Panc1 (cell line): ENCODE measurements at regions not wholly inside any gene's neighbourhood (a gene's known extent, or its start where the extent isn't known, plus 50 kb on each side); places are given as distances from the start of the nearest gene placed in this dataset.

Source experiments
- ATAC-seq: fragments of 200-7000 bp; cut with Tn5 transposase; 2 replicates; pipeline ENCODE4 v1.9.1; 2020; ENCODE audit warnings: mild to moderate bottlenecking, moderate library complexity
- BruUV-seq: library from RNA; stranded (reverse); fragments of 400-500 nt; replicated peaks from 2 replicates; lab custom pipeline; 2021; lab: Mats Ljungman, UMichigan
- CTCF ChIA-PET: fragments of 300-600 bp; sonication (Branson Sonifier 250); formaldehyde crosslinking; loops from one replicate; lab custom pipeline; 2022; ENCODE audit warnings: antibody characterized with exemption; lab: Charles Lee
- POLR2A ChIA-PET: fragments of 300-600 bp; sonication (Branson Sonifier 250); formaldehyde crosslinking; loops from one replicate; lab custom pipeline; 2022; ENCODE audit warnings: antibody characterized with exemption; lab: Charles Lee
- DNase-seq: peaks from one replicate; pipeline ENCODE4 v3.0.0-alpha.2; 2010; ENCODE audit warnings: low read depth, low spot score
- H3K27ac ChIP-seq: 2 replicates; pipeline ENCODE4 v1.5.1; 2011; ENCODE audit warnings: mild to moderate bottlenecking, low read length, inconsistent platforms
- H3K27me3 ChIP-seq: fragments of 200-500 bp; sonication (Bioruptor generic); 2 replicates; pipeline ENCODE4 v1.6.0; 2014; ENCODE audit warnings: low read length, inconsistent platforms; ENCODE audit not compliant: control insufficient read depth, insufficient read depth
- H3K36me3 ChIP-seq: fragments of 200-500 bp; sonication (Bioruptor generic); 2 replicates; pipeline ENCODE4 v1.5.1; 2014; ENCODE audit warnings: inconsistent platforms, mild to moderate bottlenecking, low read length, moderate library complexity; ENCODE audit not compliant: control insufficient read depth, insufficient read depth
- H3K4me1 ChIP-seq: 2 replicates; pipeline ENCODE4 v1.5.1; 2011; ENCODE audit warnings: inconsistent platforms, mild to moderate bottlenecking, low read length, moderate library complexity; ENCODE audit not compliant: control insufficient read depth, insufficient read depth
- H3K4me3 ChIP-seq, 2 experiments: 2 replicates each; pipeline ENCODE4 v1.5.1; 2011 to 2012; ENCODE audit warnings: low read depth in 2 of 2, low read length in 2 of 2, mild to moderate bottlenecking in 2 of 2, inconsistent platforms in 1 of 2, moderate library complexity in 1 of 2
- H3K9me3 ChIP-seq: fragments of 200-500 bp; sonication (Bioruptor generic); 2 replicates; pipeline ENCODE4 v1.5.1; 2014; ENCODE audit warnings: low read depth, mild to moderate bottlenecking, inconsistent platforms, low read length, moderate library complexity; ENCODE audit not compliant: control insufficient read depth, insufficient read depth
- CTCF ChIP-seq: fragments of 450-650 bp; IDR thresholded peaks from 2 replicates; pipeline ENCODE4 v1.5.1; 2017; ENCODE audit warnings: mild to moderate bottlenecking
- POLR2AphosphoS5 ChIP-seq: IDR thresholded peaks from 2 replicates; pipeline ENCODE4 v1.6.1; 2012; ENCODE audit warnings: mild to moderate bottlenecking, low read depth, low read length, moderate library complexity
- SIN3A ChIP-seq: IDR thresholded peaks from 2 replicates; pipeline ENCODE4 v1.6.1; 2012; ENCODE audit warnings: low read depth, mild to moderate bottlenecking, low read length, moderate library complexity, borderline replicate concordance; ENCODE audit not compliant: insufficient read depth
- TCF7L2 ChIP-seq: IDR thresholded peaks from 2 replicates; pipeline ENCODE4 v1.6.1; 2011; ENCODE audit warnings: mild to moderate bottlenecking, low read depth, low read length, inconsistent platforms
- in situ Hi-C: cut with HindIII; loops from 2 replicates; pipeline ENCODE4 v1.10.0; 2016; ENCODE audit warnings: low sequenced_read_pairs, low pct_unique_long_range_greater_than_20kb
- intact Hi-C: fragments of 100-400 bp; cut with micrococcal nuclease; formaldehyde crosslinking; loops from one replicate; pipeline ENCODE4 v1.10.0; 2022; ENCODE audit not compliant: unreplicated experiment
- TF ChIP-seq, protein P1 (sequence below), 2 experiments: IDR thresholded peaks; 2 replicates each; pipeline ENCODE4 v1.6.1; 2011 to 2012; ENCODE audit warnings: low read depth in 2 of 2, control low read depth in 1 of 2, low read length in 1 of 2, mild to moderate bottlenecking in 1 of 2, moderate library complexity in 1 of 2; ENCODE audit not compliant: insufficient read depth in 1 of 2

DNA sequence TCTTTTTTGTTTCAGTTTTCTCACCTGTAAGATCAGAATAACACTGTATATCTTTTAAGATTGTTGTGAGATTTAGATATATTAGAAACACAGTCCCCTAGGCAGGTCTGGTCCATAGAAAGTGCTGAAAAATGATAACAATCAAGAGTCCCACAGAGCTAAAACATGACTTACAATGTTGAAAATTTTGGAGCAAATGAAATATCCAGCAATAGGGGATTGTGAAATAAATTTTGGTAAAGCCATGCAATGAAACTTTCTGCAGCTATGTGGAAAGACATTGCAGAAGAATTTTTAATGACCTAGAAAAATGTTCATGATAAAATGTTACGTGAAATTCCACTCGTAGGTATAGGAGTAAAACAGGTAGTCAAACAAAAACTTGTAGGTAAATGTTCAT is 127.6 kb upstream of the SERPINE2 start:
- intact Hi-C loops = no loop called here
- BruUV-seq = no TSS peak
- Histone ChIP-seq H3K27ac (no peak overlapping the region), H3K9me3 (no peaks in the 10 kb centered on the region), H3K36me3 (no peaks in the 10 kb centered on the region; the same call in 1 of the 2 replicates), H3K27me3 (no peaks in the 10 kb centered on the region; the same call in 1 of the 2 replicates), H3K4me1 (no peaks in the 10 kb centered on the region), H3K4me3 (no peak overlapping the region)
- POLR2A ChIA-PET = no interaction called here
- CTCF ChIA-PET = no interaction called here
- DNase-seq (no peak), ATAC-seq (no peak)
- in situ Hi-C loops = no loop called here
- TF ChIP-seq POLR2AphosphoS5 = no peak

DNA sequence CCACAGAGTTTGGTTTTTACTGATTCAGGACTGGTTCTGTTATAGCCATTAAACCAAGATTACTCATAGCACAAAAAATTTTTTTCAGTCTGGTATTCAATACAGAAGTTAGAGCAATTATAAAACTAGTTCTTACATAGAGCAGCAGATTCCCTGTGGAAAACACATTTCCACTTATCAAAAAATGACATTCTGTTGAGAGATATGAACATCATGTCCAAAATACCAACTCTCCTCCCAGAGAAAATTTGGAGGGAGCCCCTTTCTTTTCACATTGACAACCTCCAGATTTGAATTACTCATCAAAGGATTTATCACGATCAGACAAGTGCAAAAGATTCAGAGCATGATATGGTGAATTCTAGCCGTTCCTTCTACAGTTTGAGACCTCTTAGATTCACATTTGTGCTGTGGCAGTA is 126.8 kb upstream of the SERPINE2 start:
- H3K9me3 ChIP-seq = no peaks in the 10 kb centered on the region
- no peaks in the 10 kb centered on the region for H3K4me1 ChIP-seq
- in situ Hi-C loops (no loop called here), intact Hi-C loops (no loop called here)
- TF ChIP-seq CTCF = no peak
- no peak for TF ChIP-seq TCF7L2
- no peak for TF ChIP-seq POLR2AphosphoS5
- no peak for TF ChIP-seq SIN3A
- TF ChIP-seq, protein P1, sequence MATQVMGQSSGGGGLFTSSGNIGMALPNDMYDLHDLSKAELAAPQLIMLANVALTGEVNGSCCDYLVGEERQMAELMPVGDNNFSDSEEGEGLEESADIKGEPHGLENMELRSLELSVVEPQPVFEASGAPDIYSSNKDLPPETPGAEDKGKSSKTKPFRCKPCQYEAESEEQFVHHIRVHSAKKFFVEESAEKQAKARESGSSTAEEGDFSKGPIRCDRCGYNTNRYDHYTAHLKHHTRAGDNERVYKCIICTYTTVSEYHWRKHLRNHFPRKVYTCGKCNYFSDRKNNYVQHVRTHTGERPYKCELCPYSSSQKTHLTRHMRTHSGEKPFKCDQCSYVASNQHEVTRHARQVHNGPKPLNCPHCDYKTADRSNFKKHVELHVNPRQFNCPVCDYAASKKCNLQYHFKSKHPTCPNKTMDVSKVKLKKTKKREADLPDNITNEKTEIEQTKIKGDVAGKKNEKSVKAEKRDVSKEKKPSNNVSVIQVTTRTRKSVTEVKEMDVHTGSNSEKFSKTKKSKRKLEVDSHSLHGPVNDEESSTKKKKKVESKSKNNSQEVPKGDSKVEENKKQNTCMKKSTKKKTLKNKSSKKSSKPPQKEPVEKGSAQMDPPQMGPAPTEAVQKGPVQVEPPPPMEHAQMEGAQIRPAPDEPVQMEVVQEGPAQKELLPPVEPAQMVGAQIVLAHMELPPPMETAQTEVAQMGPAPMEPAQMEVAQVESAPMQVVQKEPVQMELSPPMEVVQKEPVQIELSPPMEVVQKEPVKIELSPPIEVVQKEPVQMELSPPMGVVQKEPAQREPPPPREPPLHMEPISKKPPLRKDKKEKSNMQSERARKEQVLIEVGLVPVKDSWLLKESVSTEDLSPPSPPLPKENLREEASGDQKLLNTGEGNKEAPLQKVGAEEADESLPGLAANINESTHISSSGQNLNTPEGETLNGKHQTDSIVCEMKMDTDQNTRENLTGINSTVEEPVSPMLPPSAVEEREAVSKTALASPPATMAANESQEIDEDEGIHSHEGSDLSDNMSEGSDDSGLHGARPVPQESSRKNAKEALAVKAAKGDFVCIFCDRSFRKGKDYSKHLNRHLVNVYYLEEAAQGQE (IDR thresholded peaks at IDR 0.05; ENCODE audit: insufficient read depth in 1 of 2, low read depth in 2 of 2, low read length in 1 of 2) = no peak
- ATAC-seq (no peak), DNase-seq (no peak)
- ChIA-PET POLR2A (no interaction called here), CTCF (no interaction called here)
- no peak overlapping the region for H3K27ac ChIP-seq
- no peak overlapping the region for H3K4me3 ChIP-seq
- no peaks in the 10 kb centered on the region; the same call in 1 of the 2 replicates for H3K36me3 ChIP-seq
- no TSS peak for BruUV-seq
- H3K27me3 ChIP-seq = no peaks in the 10 kb centered on the region; the same call in 1 of the 2 replicates

DNA sequence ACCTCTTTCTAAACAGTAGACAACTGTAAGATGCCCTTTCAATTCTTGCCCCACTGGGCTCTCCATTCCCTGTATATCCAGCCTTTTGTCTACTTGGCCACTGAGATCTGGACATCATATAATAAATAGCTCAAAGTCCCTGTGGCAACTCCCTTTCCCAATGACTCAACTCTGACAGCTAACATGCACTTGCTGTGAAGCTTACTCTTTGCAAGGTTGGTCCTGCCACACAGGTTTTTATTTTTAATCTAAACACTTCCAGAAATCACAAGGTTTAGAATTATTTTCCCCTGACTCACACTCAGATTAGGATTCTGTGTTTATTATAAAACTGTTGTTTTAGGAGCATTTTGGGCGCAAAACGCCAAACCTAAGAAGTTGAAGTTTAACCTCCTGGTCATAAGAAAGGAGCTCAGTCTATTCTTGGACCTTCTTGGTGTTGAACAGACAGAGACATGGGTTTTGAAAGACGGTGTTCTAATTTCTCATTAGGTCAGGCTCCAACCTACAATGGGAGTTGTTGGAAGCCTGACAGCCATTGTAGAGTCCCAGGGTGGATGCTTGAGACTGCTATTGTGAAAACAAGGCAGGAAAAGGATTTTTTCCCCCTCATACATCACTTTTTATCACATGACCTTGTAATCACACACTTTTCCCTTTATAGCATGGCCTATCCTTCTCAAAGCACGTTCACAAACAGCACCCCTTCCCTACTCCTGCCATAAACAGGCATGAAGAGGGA is 124.7 kb upstream of the SERPINE2 start:
- Histone ChIP-seq H3K9me3 (no peaks in the 10 kb centered on the region), H3K36me3 (no peaks in the 10 kb centered on the region; the same call in 1 of the 2 replicates), H3K4me3 (no peak overlapping the region), H3K27ac (no peak overlapping the region), H3K4me1 (no peaks in the 10 kb centered on the region), H3K27me3 (no peaks in the 10 kb centered on the region)
- CTCF ChIA-PET = no interaction called here
- POLR2A ChIA-PET = no interaction called here
- intact Hi-C loops = no loop called here
- in situ Hi-C loops = no loop called here
- TF ChIP-seq TCF7L2 (no peak), SIN3A (no peak)
- ATAC-seq (no peak), DNase-seq (no peak)
- BruUV-seq = no TSS peak
